Bronchial epithelial cell (primary cell): ENCODE measurements at regions not wholly inside any gene's neighbourhood (a gene's known extent, or its start where the extent isn't known, plus 50 kb on each side); places are given as distances from the start of the nearest gene placed in this dataset.
A peak's percentile ranks its signal among the peaks of the same experiment; 100 is the strongest.

Source experiments
- DNase-seq: peaks from one replicate; pipeline ENCODE4 v3.0.0-alpha.2; 2010; ENCODE audit warnings: low read depth
- FAIRE-seq: peaks from 2 replicates; lab custom pipeline; 2011; peaks lifted over from hg19 to GRCh38; lab: Jason Lieb, UNC
- H3K27me3 ChIP-seq: 2 replicates; pipeline ENCODE4 v1.5.1; 2011; ENCODE audit warnings: low read length; ENCODE audit not compliant: control insufficient read depth, insufficient read depth
- H3K36me3 ChIP-seq: 2 replicates; pipeline ENCODE4 v1.5.1; 2011; ENCODE audit warnings: low read length; ENCODE audit not compliant: control insufficient read depth, insufficient read depth
- H3K4me3 ChIP-seq: 2 replicates; pipeline ENCODE4 v1.5.1; 2011; ENCODE audit warnings: mild to moderate bottlenecking, low read depth, low read length, control low read depth
- CTCF ChIP-seq: IDR thresholded peaks from 2 replicates; pipeline ENCODE4 v1.5.1; 2011; ENCODE audit warnings: mild to moderate bottlenecking, moderate library complexity, low read length, control low read depth, inconsistent platforms; ENCODE audit not compliant: insufficient read depth, severe bottlenecking

- no peak for TF ChIP-seq CTCF
- no peak for FAIRE-seq
- Histone ChIP-seq H3K4me3 (no peak overlapping the region), H3K36me3 (no peaks in the 10 kb centered on the region), H3K27me3 (no peaks in the 10 kb centered on the region)
- peak; percentile 67 for DNase-seq
Measured at GRCh38 chr6:113450061-113450465, 407.1 kb upstream of the MARCKS start.

- Histone ChIP-seq H3K36me3 (no peaks in the 10 kb centered on the region), H3K4me3 (no peak overlapping the region), H3K27me3 (no peaks in the 10 kb centered on the region)
- DNase-seq (no peak), FAIRE-seq (no peak)
- TF ChIP-seq CTCF, result no peak
Measured at GRCh38 chr6:113451049-113451448, 406.1 kb upstream of the MARCKS start.

- Histone ChIP-seq H3K36me3 (no peaks in the 10 kb centered on the region), H3K27me3 (no peaks in the 10 kb centered on the region), H3K4me3 (no peak overlapping the region)
- no peak for TF ChIP-seq CTCF
- FAIRE-seq (no peak), DNase-seq (no peak)
Measured at GRCh38 chr6:113457198-113457597, 399.9 kb upstream of the MARCKS start.

- Histone ChIP-seq H3K4me3 (no peak overlapping the region), H3K27me3 (no peaks in the 10 kb centered on the region), H3K36me3 (no peaks in the 10 kb centered on the region)
- DNase-seq (no peak), FAIRE-seq (no peak)
- no peak for TF ChIP-seq CTCF
Measured at GRCh38 chr6:113457751-113458150, 399.4 kb upstream of the MARCKS start.

- H3K27me3 ChIP-seq, result no peaks in the 10 kb centered on the region
- no peak for DNase-seq
- TF ChIP-seq CTCF, result no peak
- no peak overlapping the region for H3K4me3 ChIP-seq
- no peak for FAIRE-seq
- H3K36me3 ChIP-seq, result no peaks in the 10 kb centered on the region
Measured at GRCh38 chr6:113458368-113459010, 398.7 kb upstream of the MARCKS start.

GRCh38 chr6:113461153-113461932, 395.8 kb upstream of the MARCKS start:
- peak; percentile 40 for DNase-seq
- H3K36me3 ChIP-seq, result no peaks in the 10 kb centered on the region
- TF ChIP-seq CTCF, result no peak
- FAIRE-seq, result no peak
- H3K27me3 ChIP-seq, result no peaks in the 10 kb centered on the region
- no peak overlapping the region for H3K4me3 ChIP-seq
